ENCODE measurements at regions not wholly inside any gene's neighbourhood (a gene's known extent, or its start where the extent isn't known, plus 50 kb on each side); places are given as distances from the start of the nearest gene placed in this dataset.

- RAD21 ChIA-PET (ENCODE audit: low non-redundant PET in 1 of 2, low total read pairs in 2 of 2, uncharacterized antibody in 2 of 2, unreplicated experiment in 2 of 2), result no interaction called here
- DNase-seq (ENCODE audit: low read depth, low spot score), result no peak
- Histone ChIP-seq H4K20me1 (ENCODE audit: insufficient read depth) (no peaks in the 10 kb centered on the region), H2AFZ (ENCODE audit: low read depth, low read length, poor library complexity, severe bottlenecking) (no peak overlapping the region), H3K9me3 (ENCODE audit: control insufficient read depth in 1 of 2, insufficient read depth in 1 of 2, low read depth in 1 of 2, low read length in 2 of 2) (no peaks in the 10 kb centered on the region), H3K79me2 (ENCODE audit: insufficient read depth, low read length) (no peaks in the 10 kb centered on the region), H3K36me3 (ENCODE audit: control insufficient read depth in 1 of 2, insufficient read depth in 2 of 2, low read length in 2 of 2) (no peaks in the 10 kb centered on the region), H3K27ac (ENCODE audit: low read depth, low read length) (no peak overlapping the region), H3K4me1 (ENCODE audit: control insufficient read depth in 1 of 2, insufficient read depth in 2 of 2, low read length in 2 of 2) (no peaks in the 10 kb centered on the region), H3K4me3 (replicated peaks in 1 of 2; ENCODE audit: low read depth in 1 of 2, low read length in 2 of 2) (no peak overlapping the region), H3K4me2 (ENCODE audit: low read length) (no peak overlapping the region), H3K27me3 (ENCODE audit: insufficient read depth, low read length) (peaks cover 65% of the 10 kb centered on the region), H3K9ac (ENCODE audit: low read length) (no peak overlapping the region), H3K9me2 (ENCODE audit: insufficient read depth) (no peaks in the 10 kb centered on the region)
- BruUV-seq (replicated peaks), result no TSS peak
- CTCF ChIA-PET, result no interaction called here
- intact Hi-C loops (cut with micrococcal nuclease), result no loop called here
- no peak for TF ChIP-seq POLR2A (IDR thresholded peaks at IDR 0.05; ENCODE audit: borderline replicate concordance, extremely low read depth, insufficient read depth, insufficient read length)
- no peak for TF ChIP-seq ZFX (IDR thresholded peaks at IDR 0.05)
- TF ChIP-seq ATF3 (IDR thresholded peaks at IDR 0.05), result no peak
- no peak for TF ChIP-seq FOSL1 (IDR thresholded peaks at IDR 0.05; ENCODE audit: low read depth)
- no peak for TF ChIP-seq CTCF (IDR thresholded peaks at IDR 0.05 in 2 of 3, conservative IDR thresholded peaks at IDR 0.05 in 1 of 3; ENCODE audit: borderline replicate concordance in 1 of 3, insufficient read depth in 1 of 3, low read depth in 2 of 3, low read length in 2 of 3)
- TF ChIP-seq, protein P1, sequence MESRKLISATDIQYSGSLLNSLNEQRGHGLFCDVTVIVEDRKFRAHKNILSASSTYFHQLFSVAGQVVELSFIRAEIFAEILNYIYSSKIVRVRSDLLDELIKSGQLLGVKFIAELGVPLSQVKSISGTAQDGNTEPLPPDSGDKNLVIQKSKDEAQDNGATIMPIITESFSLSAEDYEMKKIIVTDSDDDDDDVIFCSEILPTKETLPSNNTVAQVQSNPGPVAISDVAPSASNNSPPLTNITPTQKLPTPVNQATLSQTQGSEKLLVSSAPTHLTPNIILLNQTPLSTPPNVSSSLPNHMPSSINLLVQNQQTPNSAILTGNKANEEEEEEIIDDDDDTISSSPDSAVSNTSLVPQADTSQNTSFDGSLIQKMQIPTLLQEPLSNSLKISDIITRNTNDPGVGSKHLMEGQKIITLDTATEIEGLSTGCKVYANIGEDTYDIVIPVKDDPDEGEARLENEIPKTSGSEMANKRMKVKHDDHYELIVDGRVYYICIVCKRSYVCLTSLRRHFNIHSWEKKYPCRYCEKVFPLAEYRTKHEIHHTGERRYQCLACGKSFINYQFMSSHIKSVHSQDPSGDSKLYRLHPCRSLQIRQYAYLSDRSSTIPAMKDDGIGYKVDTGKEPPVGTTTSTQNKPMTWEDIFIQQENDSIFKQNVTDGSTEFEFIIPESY (IDR thresholded peaks at IDR 0.05; ENCODE audit: extremely low read depth, insufficient replicate concordance, low read length), result no peak
- no peak for TF ChIP-seq SRF (IDR thresholded peaks at IDR 0.05; ENCODE audit: low read depth)
- TF ChIP-seq, protein P2, sequence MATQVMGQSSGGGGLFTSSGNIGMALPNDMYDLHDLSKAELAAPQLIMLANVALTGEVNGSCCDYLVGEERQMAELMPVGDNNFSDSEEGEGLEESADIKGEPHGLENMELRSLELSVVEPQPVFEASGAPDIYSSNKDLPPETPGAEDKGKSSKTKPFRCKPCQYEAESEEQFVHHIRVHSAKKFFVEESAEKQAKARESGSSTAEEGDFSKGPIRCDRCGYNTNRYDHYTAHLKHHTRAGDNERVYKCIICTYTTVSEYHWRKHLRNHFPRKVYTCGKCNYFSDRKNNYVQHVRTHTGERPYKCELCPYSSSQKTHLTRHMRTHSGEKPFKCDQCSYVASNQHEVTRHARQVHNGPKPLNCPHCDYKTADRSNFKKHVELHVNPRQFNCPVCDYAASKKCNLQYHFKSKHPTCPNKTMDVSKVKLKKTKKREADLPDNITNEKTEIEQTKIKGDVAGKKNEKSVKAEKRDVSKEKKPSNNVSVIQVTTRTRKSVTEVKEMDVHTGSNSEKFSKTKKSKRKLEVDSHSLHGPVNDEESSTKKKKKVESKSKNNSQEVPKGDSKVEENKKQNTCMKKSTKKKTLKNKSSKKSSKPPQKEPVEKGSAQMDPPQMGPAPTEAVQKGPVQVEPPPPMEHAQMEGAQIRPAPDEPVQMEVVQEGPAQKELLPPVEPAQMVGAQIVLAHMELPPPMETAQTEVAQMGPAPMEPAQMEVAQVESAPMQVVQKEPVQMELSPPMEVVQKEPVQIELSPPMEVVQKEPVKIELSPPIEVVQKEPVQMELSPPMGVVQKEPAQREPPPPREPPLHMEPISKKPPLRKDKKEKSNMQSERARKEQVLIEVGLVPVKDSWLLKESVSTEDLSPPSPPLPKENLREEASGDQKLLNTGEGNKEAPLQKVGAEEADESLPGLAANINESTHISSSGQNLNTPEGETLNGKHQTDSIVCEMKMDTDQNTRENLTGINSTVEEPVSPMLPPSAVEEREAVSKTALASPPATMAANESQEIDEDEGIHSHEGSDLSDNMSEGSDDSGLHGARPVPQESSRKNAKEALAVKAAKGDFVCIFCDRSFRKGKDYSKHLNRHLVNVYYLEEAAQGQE (IDR thresholded peaks at IDR 0.05; ENCODE audit: low read depth), result no peak
- POLR2A ChIA-PET, result no interaction called here
- no peak for ATAC-seq
These were observed 133.9 kb upstream of the TMTC4 start for GRCh38 chr13:100808330-100809128.

Measured in HCT116 (cell line).